OCI-LY7 (cell line): ENCODE measurements at regions not wholly inside any gene's neighbourhood (a gene's known extent, or its start where the extent isn't known, plus 50 kb on each side); places are given as distances from the start of the nearest gene placed in this dataset.

Experiments used
- EZH2phosphoT487 ChIP-seq: fragments of 200-600 bp; sonication (generic); IDR thresholded peaks from 2 replicates; pipeline ENCODE4 v1.6.1; 2018; ENCODE audit warnings: low read depth, borderline replicate concordance, mild to moderate bottlenecking, mixed run types, antibody characterized with exemption, low read length, moderate library complexity, mixed read lengths
- TF ChIP-seq, protein P1 (sequence below): fragments of 200-600 bp; sonication (generic); conservative IDR thresholded peaks from 2 replicates; pipeline ENCODE4 v1.5.1; 2014; ENCODE audit warnings: mild to moderate bottlenecking, antibody characterized with exemption, low read length, moderate library complexity, mixed read lengths

DNA sequence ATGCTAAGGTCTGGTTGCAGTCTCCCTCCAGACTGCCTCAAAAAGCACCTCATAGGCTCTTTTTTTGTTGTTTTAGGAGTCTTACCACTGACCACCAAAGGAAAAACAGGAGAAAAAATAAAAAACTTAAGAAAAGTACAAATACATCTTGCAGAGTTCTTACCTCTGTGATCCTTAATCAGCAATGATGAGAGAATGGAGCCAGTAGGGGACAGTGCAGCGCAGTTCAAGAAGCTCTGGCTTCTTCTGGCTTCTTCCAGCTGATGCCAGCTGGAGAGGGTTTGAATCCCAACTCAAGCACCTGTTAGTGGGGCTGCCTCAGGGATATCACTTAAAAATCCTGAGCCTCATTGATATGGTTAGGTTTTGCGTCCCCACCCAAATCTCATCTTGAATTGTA lies 223.3 kb upstream of the ISX start:
- TF ChIP-seq EZH2phosphoT487, result no peak
- TF ChIP-seq, protein P1, sequence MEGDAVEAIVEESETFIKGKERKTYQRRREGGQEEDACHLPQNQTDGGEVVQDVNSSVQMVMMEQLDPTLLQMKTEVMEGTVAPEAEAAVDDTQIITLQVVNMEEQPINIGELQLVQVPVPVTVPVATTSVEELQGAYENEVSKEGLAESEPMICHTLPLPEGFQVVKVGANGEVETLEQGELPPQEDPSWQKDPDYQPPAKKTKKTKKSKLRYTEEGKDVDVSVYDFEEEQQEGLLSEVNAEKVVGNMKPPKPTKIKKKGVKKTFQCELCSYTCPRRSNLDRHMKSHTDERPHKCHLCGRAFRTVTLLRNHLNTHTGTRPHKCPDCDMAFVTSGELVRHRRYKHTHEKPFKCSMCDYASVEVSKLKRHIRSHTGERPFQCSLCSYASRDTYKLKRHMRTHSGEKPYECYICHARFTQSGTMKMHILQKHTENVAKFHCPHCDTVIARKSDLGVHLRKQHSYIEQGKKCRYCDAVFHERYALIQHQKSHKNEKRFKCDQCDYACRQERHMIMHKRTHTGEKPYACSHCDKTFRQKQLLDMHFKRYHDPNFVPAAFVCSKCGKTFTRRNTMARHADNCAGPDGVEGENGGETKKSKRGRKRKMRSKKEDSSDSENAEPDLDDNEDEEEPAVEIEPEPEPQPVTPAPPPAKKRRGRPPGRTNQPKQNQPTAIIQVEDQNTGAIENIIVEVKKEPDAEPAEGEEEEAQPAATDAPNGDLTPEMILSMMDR, result no peak; the same call in 1 of the 2 replicates
